ENCODE measurements at regions not wholly inside any gene's neighbourhood (a gene's known extent, or its start where the extent isn't known, plus 50 kb on each side); places are given as distances from the start of the nearest gene placed in this dataset.
"Not testable (repeated sequence)": the region's sequence is repeated elsewhere in the genome, so short reads cannot be mapped to it uniquely, and the experiment has no call there.

DNA sequence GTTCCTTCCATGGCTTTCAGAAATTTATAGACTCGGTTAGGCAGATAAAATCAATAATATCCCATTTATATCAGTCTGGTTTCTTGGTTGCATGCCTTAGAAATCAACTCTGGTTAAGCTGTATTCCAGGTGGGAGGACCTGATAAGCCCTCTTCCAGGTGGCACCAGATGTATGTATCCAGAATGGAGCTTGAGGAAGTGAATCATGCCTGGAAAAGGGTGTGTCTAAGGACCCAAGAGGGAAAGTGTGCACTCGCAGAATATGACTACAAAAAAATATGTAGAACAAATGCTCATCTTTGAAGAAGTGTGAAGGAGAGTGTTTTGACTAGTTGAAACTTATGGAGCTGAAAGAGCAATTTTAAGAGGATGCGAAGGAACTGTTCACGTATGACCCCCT lies 184.5 kb upstream of the IRF2BP2 start:
- not testable (repeated sequence) for TF ChIP-seq CTCF (IDR thresholded peaks at IDR 0.05); REST (IDR thresholded peaks at IDR 0.05; ENCODE audit: low read depth, low read length); RFX5 (IDR thresholded peaks at IDR 0.05; ENCODE audit: low read length); GATA2 (CRISPR knock-in tag; IDR thresholded peaks at IDR 0.05); EP300 (IDR thresholded peaks at IDR 0.05; ENCODE audit: borderline replicate concordance in 1 of 2, low read depth in 1 of 2, low read length in 1 of 2); RXRA (IDR thresholded peaks at IDR 0.05; ENCODE audit: borderline replicate concordance, low read depth); SMC3 (IDR thresholded peaks at IDR 0.05; ENCODE audit: low read depth, low read length); USF1 (IDR thresholded peaks at IDR 0.05; ENCODE audit: borderline replicate concordance, low read depth); POLR2AphosphoS5 (IDR thresholded peaks at IDR 0.05; ENCODE audit: low read depth, low read length); CHD2 (IDR thresholded peaks at IDR 0.05; ENCODE audit: low read length, partially characterized antibody)

All from SK-N-SH (cell line).